ENCODE measurements at regions not wholly inside any gene's neighbourhood (a gene's known extent, or its start where the extent isn't known, plus 50 kb on each side); places are given as distances from the start of the nearest gene placed in this dataset.

- H3K9me3 ChIP-seq (ENCODE audit: low read length) = no peaks in the 10 kb centered on the region
- CTCF ChIA-PET (ENCODE audit: unreplicated experiment) = no interaction called here
These were observed 255.9 kb upstream of the TET2 start for GRCh38 chr4:104890598-104891275.

DNA sequence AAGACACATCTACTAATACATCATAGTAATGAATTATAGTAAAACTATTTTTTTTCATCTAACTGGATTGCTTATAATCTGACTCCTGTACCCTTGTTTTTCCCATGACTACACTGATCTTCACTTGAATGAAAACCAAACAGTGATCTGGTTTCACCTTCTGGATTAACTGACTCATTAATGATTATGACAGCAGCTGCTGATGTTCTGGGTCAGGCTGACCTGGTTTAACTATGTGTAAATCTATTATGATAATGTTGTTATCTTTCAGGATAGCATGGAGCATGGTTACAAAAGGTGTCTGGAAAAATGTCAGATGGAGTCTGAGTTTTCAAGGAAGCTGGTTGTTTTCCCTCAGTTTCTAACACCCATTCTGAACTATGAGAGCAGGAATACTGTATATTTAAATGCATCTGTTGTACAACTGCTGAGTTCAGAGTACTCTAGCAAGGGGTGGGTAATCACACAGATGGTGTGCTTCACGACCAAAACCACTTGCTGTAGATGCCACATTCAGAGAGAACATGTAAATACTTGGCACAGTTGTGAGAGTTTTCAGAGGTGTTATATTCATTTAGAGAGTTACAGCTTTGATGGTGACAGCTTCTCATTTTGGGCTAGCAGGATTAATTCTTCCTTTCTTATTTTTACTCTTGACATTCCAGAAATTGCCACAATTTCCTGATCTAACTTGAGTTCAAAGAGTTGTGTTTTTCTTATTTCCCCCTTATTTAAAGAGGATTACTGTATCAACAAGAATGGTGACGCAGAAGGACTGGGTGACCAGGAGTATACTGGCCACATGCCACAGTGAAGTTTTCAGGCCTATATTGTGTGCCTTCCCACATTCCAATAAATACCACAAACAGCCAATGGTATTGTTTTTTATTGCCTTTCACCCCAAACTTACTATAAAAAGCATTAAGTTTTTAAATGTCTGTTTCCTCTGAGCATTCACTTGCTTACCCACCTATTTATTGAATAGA is 249.7 kb upstream of the TET2 start:
- H4K20me1 ChIP-seq (ENCODE audit: insufficient read depth, low read length) = no peaks in the 10 kb centered on the region
- POLR2A ChIA-PET = no interaction called here
- H3K4me1 ChIP-seq (ENCODE audit: insufficient read depth, low read length, poor library complexity, severe bottlenecking) = no peaks in the 10 kb centered on the region
- no peak overlapping the region for H3K4me3 ChIP-seq (ENCODE audit: low read depth, low read length, poor library complexity, severe bottlenecking)
- no peak overlapping the region for H3K4me2 ChIP-seq (ENCODE audit: low read length)
- intact Hi-C loops (cut with micrococcal nuclease; ENCODE audit: unreplicated experiment) = no loop called here
- no peaks in the 10 kb centered on the region for H3K36me3 ChIP-seq (ENCODE audit: insufficient read depth, low read length)
- no peaks in the 10 kb centered on the region for H3K79me2 ChIP-seq (ENCODE audit: insufficient read depth, low read depth, low read length)
- no peak overlapping the region for H2AFZ ChIP-seq (ENCODE audit: low read length)
- CTCF ChIA-PET (ENCODE audit: unreplicated experiment) = no interaction called here
- no peak for TF ChIP-seq EZH2phosphoT487 (IDR thresholded peaks at IDR 0.05; ENCODE audit: borderline replicate concordance, low read depth, low read length)
- TF ChIP-seq, protein P1, sequence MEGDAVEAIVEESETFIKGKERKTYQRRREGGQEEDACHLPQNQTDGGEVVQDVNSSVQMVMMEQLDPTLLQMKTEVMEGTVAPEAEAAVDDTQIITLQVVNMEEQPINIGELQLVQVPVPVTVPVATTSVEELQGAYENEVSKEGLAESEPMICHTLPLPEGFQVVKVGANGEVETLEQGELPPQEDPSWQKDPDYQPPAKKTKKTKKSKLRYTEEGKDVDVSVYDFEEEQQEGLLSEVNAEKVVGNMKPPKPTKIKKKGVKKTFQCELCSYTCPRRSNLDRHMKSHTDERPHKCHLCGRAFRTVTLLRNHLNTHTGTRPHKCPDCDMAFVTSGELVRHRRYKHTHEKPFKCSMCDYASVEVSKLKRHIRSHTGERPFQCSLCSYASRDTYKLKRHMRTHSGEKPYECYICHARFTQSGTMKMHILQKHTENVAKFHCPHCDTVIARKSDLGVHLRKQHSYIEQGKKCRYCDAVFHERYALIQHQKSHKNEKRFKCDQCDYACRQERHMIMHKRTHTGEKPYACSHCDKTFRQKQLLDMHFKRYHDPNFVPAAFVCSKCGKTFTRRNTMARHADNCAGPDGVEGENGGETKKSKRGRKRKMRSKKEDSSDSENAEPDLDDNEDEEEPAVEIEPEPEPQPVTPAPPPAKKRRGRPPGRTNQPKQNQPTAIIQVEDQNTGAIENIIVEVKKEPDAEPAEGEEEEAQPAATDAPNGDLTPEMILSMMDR (conservative IDR thresholded peaks at IDR 0.05; ENCODE audit: low read length) = no peak
- no peaks in the 10 kb centered on the region for H3K9me2 ChIP-seq (ENCODE audit: insufficient read depth, low read length)
- no peak for DNase-seq (ENCODE audit: low spot score)
- H3K9me3 ChIP-seq (ENCODE audit: low read length) = no peaks in the 10 kb centered on the region
- no peak overlapping the region for H3K27ac ChIP-seq (ENCODE audit: low read depth, low read length, poor library complexity, severe bottlenecking)
- no TSS peak for BruUV-seq (replicated peaks)

More at GRCh38 chr4:104890598-104891275, 255.9 kb upstream of the TET2 start:
- H2AFZ ChIP-seq (ENCODE audit: low read length) = no peak overlapping the region
- intact Hi-C loops (cut with micrococcal nuclease; ENCODE audit: unreplicated experiment) = no loop called here
- BruUV-seq (replicated peaks) = no TSS peak
- no peaks in the 10 kb centered on the region for H3K9me2 ChIP-seq (ENCODE audit: insufficient read depth, low read length)
- H3K36me3 ChIP-seq (ENCODE audit: insufficient read depth, low read length) = no peaks in the 10 kb centered on the region
- no peaks in the 10 kb centered on the region for H3K79me2 ChIP-seq (ENCODE audit: insufficient read depth, low read depth, low read length)
- H4K20me1 ChIP-seq (ENCODE audit: insufficient read depth, low read length) = no peaks in the 10 kb centered on the region
- DNase-seq (ENCODE audit: low spot score) = no peak
- no peak overlapping the region for H3K27ac ChIP-seq (ENCODE audit: low read depth, low read length, poor library complexity, severe bottlenecking)
- TF ChIP-seq, protein P1 (conservative IDR thresholded peaks at IDR 0.05; ENCODE audit: low read length) = no peak
- TF ChIP-seq EZH2phosphoT487 (IDR thresholded peaks at IDR 0.05; ENCODE audit: borderline replicate concordance, low read depth, low read length) = no peak
- no peak overlapping the region for H3K4me3 ChIP-seq (ENCODE audit: low read depth, low read length, poor library complexity, severe bottlenecking)
- no peaks in the 10 kb centered on the region for H3K4me1 ChIP-seq (ENCODE audit: insufficient read depth, low read length, poor library complexity, severe bottlenecking)
- H3K4me2 ChIP-seq (ENCODE audit: low read length) = no peak overlapping the region
- POLR2A ChIA-PET = no interaction called here
